OCI-LY3 (cell line): ENCODE measurements at regions not wholly inside any gene's neighbourhood (a gene's known extent, or its start where the extent isn't known, plus 50 kb on each side); places are given as distances from the start of the nearest gene placed in this dataset.

Experiments used
- EZH2phosphoT487 ChIP-seq: fragments of 200-600 bp; shearing (Covaris generic); IDR thresholded peaks from 2 replicates; pipeline ENCODE4 v1.6.1; 2018; ENCODE audit warnings: antibody characterized with exemption, mixed run types, low read depth
- TF ChIP-seq, protein P1 (sequence below): fragments of 200-600, 300-600 bp; sonication (generic); IDR thresholded peaks from 2 replicates; pipeline ENCODE4 v1.5.1; 2014; ENCODE audit warnings: antibody characterized with exemption, low read length, low read depth

DNA sequence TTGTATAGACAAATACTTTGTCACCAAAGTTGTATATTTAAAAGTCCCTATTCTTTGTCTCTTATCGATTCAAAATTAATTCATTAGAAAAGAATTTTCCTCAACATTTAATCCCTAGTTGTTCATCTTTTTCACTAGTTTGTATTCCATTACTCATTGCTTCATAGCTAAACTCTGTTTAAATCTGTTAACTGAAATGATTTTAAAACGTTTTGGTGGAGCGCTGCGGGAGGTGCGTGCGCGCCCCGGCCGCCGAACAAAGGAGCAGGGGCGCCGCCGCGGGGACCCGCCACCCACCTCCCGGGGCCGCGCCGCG, 56.4 kb upstream of the GOLGA8A start:
- TF ChIP-seq, protein P1, sequence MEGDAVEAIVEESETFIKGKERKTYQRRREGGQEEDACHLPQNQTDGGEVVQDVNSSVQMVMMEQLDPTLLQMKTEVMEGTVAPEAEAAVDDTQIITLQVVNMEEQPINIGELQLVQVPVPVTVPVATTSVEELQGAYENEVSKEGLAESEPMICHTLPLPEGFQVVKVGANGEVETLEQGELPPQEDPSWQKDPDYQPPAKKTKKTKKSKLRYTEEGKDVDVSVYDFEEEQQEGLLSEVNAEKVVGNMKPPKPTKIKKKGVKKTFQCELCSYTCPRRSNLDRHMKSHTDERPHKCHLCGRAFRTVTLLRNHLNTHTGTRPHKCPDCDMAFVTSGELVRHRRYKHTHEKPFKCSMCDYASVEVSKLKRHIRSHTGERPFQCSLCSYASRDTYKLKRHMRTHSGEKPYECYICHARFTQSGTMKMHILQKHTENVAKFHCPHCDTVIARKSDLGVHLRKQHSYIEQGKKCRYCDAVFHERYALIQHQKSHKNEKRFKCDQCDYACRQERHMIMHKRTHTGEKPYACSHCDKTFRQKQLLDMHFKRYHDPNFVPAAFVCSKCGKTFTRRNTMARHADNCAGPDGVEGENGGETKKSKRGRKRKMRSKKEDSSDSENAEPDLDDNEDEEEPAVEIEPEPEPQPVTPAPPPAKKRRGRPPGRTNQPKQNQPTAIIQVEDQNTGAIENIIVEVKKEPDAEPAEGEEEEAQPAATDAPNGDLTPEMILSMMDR = no peak
- no peak for TF ChIP-seq EZH2phosphoT487
